ENCODE measurements at regions not wholly inside any gene's neighbourhood (a gene's known extent, or its start where the extent isn't known, plus 50 kb on each side); places are given as distances from the start of the nearest gene placed in this dataset.

- Mint-ChIP-seq H3K36me3 (ENCODE audit: insufficient read depth in 1 of 3, low read depth in 3 of 3) (no peaks in the 10 kb centered on the region), H3K4me3 (no peak overlapping the region), H3K4me1 (peaks cover 0 to 7% of the 10 kb centered on the region in 2 experiments; a peak in 2 of 4 replicates), H3K27me3 (ENCODE audit: low read depth) (no peaks in the 10 kb centered on the region), H3K27ac (no peak overlapping the region), H3K9me3 (no peaks in the 10 kb centered on the region; a peak in 1 of 5 replicates)
- Histone ChIP-seq H2BK5ac (ENCODE audit: insufficient read length, low read length) (no peak overlapping the region), H2BK15ac (ENCODE audit: low read depth, low read length) (no peak overlapping the region), H3K23ac (ENCODE audit: insufficient read length, low read depth, low read length) (no peak overlapping the region), H3K27me3 (ENCODE audit: insufficient read depth, low read length) (no peaks in the 10 kb centered on the region), H3K79me1 (ENCODE audit: insufficient read depth, low read depth, low read length, poor library complexity, severe bottlenecking) (no peaks in the 10 kb centered on the region), H2BK120ac (ENCODE audit: low read depth, low read length, poor library complexity, severe bottlenecking) (no peak overlapping the region), H3K14ac (ENCODE audit: insufficient read depth, low read length) (no peak overlapping the region), H3K4me2 (ENCODE audit: insufficient read depth, insufficient read length, low read length) (no peak overlapping the region), H3K9ac (ENCODE audit: extremely low read depth, insufficient read length, low read length) (no peak overlapping the region), H2BK20ac (ENCODE audit: low read depth, low read length, poor library complexity, severe bottlenecking) (no peak overlapping the region), H3K9me3 (ENCODE audit: control insufficient read depth, low read depth, low read length) (no peaks in the 10 kb centered on the region), H3K27ac (ENCODE audit: insufficient read length, low read depth, low read length) (no peak overlapping the region), H2BK12ac (ENCODE audit: insufficient read length, low read depth, low read length) (no peak overlapping the region), H3K56ac (ENCODE audit: insufficient read length, low read depth, low read length) (no peak overlapping the region), H3K23me2 (ENCODE audit: insufficient read length, low read depth, low read length, poor library complexity, severe bottlenecking) (no peaks in the 10 kb centered on the region), H3K79me2 (ENCODE audit: insufficient read depth, low read length) (no peaks in the 10 kb centered on the region), H4K91ac (ENCODE audit: insufficient read length, low read depth, low read length) (no peak overlapping the region), H4K20me1 (ENCODE audit: control insufficient read depth, insufficient read depth, insufficient read length) (no peaks in the 10 kb centered on the region), H2AFZ (ENCODE audit: low read length) (no peak overlapping the region), H3K4ac (ENCODE audit: low read depth, low read length) (no peak overlapping the region), H3T11ph (ENCODE audit: low read length) (no peak overlapping the region), H4K8ac (replicated peaks; ENCODE audit: insufficient read length, low read depth, low read length) (no peak overlapping the region), H3K18ac (ENCODE audit: insufficient read length, low read depth, low read length) (no peak overlapping the region), H3K4me1 (ENCODE audit: insufficient read depth, low read length) (no peaks in the 10 kb centered on the region), H2AK5ac (ENCODE audit: insufficient read length, low read length) (no peak overlapping the region), H4K5ac (ENCODE audit: insufficient read length, low read depth, low read length) (no peak overlapping the region)
- TF ChIP-seq CTCF (conservative IDR thresholded peaks at IDR 0.05): no peak
- DNase-seq: no peak
- no CpG with 5 or more reads among the region's 1 CpG for WGBS (ENCODE audit: extremely low coverage, insufficient read length, low lambda C conversion rate)
Measured at GRCh38 chr14:53796734-53797133, 159.9 kb downstream of the BMP4 start.
